Heart right ventricle (tissue), 16 donors: ENCODE measurements at regions not wholly inside any gene's neighbourhood (a gene's known extent, or its start where the extent isn't known, plus 50 kb on each side); places are given as distances from the start of the nearest gene placed in this dataset.

Source experiments
- ATAC-seq, 8 donors: fragments of 200-7000 bp; cut with Tn5 transposase; one replicate each; pipeline ENCODE4 v1.9.1; 2020; ENCODE audit warnings: mild to moderate bottlenecking in 8 of 8, moderate library complexity in 8 of 8, moderate number of reproducible peaks in 1 of 8
- DNase-seq, 2 donors: peaks; one replicate each; pipeline ENCODE4 v3.0.0-alpha.2; 2020
- H3K27ac ChIP-seq, 10 donors: fragments of 200-600 bp; sonication (generic) in 2 of 10; one replicate each; pipeline versions ENCODE4 v1.5.0 to v1.8.0; 2020 to 2022; ENCODE audit warnings: mild to moderate bottlenecking in 3 of 10
- H3K27me3 ChIP-seq, 7 donors: fragments of 200-600 bp; one replicate each; pipeline ENCODE4 v1.8.0; 2021 to 2022; ENCODE audit warnings: mild to moderate bottlenecking in 2 of 7
- H3K36me3 ChIP-seq, 9 donors: fragments of 200-600 bp; sonication (generic) in 1 of 9; one replicate each; pipeline versions ENCODE4 v1.5.0 to v1.8.0; 2020 to 2022; ENCODE audit warnings: mild to moderate bottlenecking in 2 of 9
- H3K4me1 ChIP-seq, 9 donors: fragments of 200-600 bp; sonication (generic) in 1 of 9; one replicate each; pipeline versions ENCODE4 v1.5.0 to v1.8.0; 2020 to 2022; ENCODE audit warnings: mild to moderate bottlenecking in 4 of 9
- H3K4me3 ChIP-seq, 10 donors: fragments of 200-600 bp; sonication (generic) in 2 of 10; one replicate each; pipeline versions ENCODE4 v1.5.0 to v1.8.0; 2020 to 2022; ENCODE audit warnings: mild to moderate bottlenecking in 7 of 10, moderate library complexity in 2 of 10
- H3K9me3 ChIP-seq, 11 donors: fragments of 200-600 bp in 10 of 11; sonication (generic) in 2 of 11; one replicate each; pipeline versions ENCODE4 v1.5.0 to v1.8.0; 2013 to 2022; ENCODE audit warnings: mild to moderate bottlenecking in 2 of 11, control low read depth in 1 of 11, moderate library complexity in 1 of 11
- CTCF ChIP-seq, 9 donors: fragments of 200-600 bp; sonication (generic) in 2 of 9; IDR thresholded peaks; one replicate each; pipeline versions ENCODE4 v1.5.0 to v1.8.0; 2021 to 2022; ENCODE audit warnings: antibody characterized with exemption in 9 of 9, mild to moderate bottlenecking in 5 of 9, moderate library complexity in 1 of 9
- WGBS, 2 donors: extraction: QIAGEN DNeasy Blood & Tissue Kit; methylation state at CpG; one replicate each; pipeline ENCODE4 v1.1.7; 2013; ENCODE audit warnings: inconsistent platforms in 1 of 2; 5-methylcytosine and 5-hydroxymethylcytosine counted together
- intact Hi-C, 10 donors: fragments of 100-400 bp; cut with DNase I; formaldehyde crosslinking; loops; one replicate each; pipeline versions ENCODE4 v1.11.1 to v1.14.2; 2022
- donor health status: Arrhythmogenic right ventricular cardiomyopathy.
- donor health status: ischemic (EF 13 %, LVEDD 7.1; RV severe dilation, severe dysfunction).
- donor health status: healthy with polysubstance abuse.
- donor health status: DM: no; HTN: yes; CAD: no.
- donor health status: DM: no; HTN: no; CAD: no.
- donor health status: ischemic (EF 25% LVEDD 6.9; RV normal size, moderate dysfunction).
- donor health status: ischemic (EF 25% LVEDD 5.7; RV mildly dilated, moderate dysfunction).
- donor health status: healthy.
- donor health status: DM: yes; HTN: yes; CAD: no.
- donor health status: Ischemic cardiomyopathy.
- donor health status: ischemic (EF 35%, LVEDD 5.7; RV mildly dilated, moderate dysfunction).
- donor health status: nonischemic (EF 11% LVEDD 7.7; RV severe dilation, severe dysfunction).
- donor health status: DM: yes; HTN: yes; CAD: no.
- donor health status: PGD.
- donor health status: ischemic (EF 29% LVEDD 5.4; RV normal size, mild dysfunction).
- donor health status: nonischemic (EF 23%, LVEDD 6.1; RV moderate dilation, normal function).

GRCh38 chr5:12999667-13000066 is 944.8 kb downstream of the DNAH5 start:
- Histone ChIP-seq H3K9me3 (peaks cover 0 to 5% (median 0%) of the 10 kb centered on the region in 11 donors), H3K27ac (no peak overlapping the region), H3K4me1 (no peaks in the 10 kb centered on the region), H3K4me3 (no peak overlapping the region), H3K36me3 (no peaks in the 10 kb centered on the region), H3K27me3 (no peaks in the 10 kb centered on the region)
- intact Hi-C loops = no loop called here
- ATAC-seq = no peak
- 89 to 93% methylated on average over 5 of the region's 5 CpGs for WGBS, 2 donors
- no peak for DNase-seq
- TF ChIP-seq CTCF (IDR thresholded peaks at IDR 0.05) = no peak

- ATAC-seq = no peak
- H3K4me1 ChIP-seq = no peaks in the 10 kb centered on the region
- 66 to 69% methylated on average over 4 of the region's 4 CpGs for WGBS, 2 donors
- no peak overlapping the region for H3K27ac ChIP-seq
- no peaks in the 10 kb centered on the region for H3K36me3 ChIP-seq
- peaks cover 0 to 4% (median 0%) of the 10 kb centered on the region in 11 donors for H3K9me3 ChIP-seq
- no peak for TF ChIP-seq CTCF (IDR thresholded peaks at IDR 0.05)
- no peak overlapping the region for H3K4me3 ChIP-seq
- intact Hi-C loops = no loop called here
- DNase-seq = no peak
- H3K27me3 ChIP-seq = no peaks in the 10 kb centered on the region
Observed at GRCh38 chr5:12985142-12985541, 959.3 kb downstream of the DNAH5 start.

GRCh38 chr5:12974856-12975255 is 969.6 kb downstream of the DNAH5 start:
- TF ChIP-seq CTCF (IDR thresholded peaks at IDR 0.05) = no peak
- no peak for DNase-seq
- Histone ChIP-seq H3K4me1 (no peaks in the 10 kb centered on the region), H3K4me3 (no peak overlapping the region), H3K9me3 (no peaks in the 10 kb centered on the region), H3K36me3 (no peaks in the 10 kb centered on the region), H3K27ac (no peak overlapping the region), H3K27me3 (no peaks in the 10 kb centered on the region)
- no peak for ATAC-seq
- 69 to 79% methylated on average over 3 of the region's 3 CpGs for WGBS, 2 donors
- intact Hi-C loops = no loop called here

- Histone ChIP-seq H3K4me1 (no peaks in the 10 kb centered on the region), H3K27me3 (no peaks in the 10 kb centered on the region), H3K36me3 (no peaks in the 10 kb centered on the region), H3K27ac (no peak overlapping the region), H3K9me3 (peaks cover 0 to 16% (median 0%) of the 10 kb centered on the region in 11 donors), H3K4me3 (no peak overlapping the region)
- WGBS, 2 donors = 84% methylated on average over 4 of the region's 4 CpGs
- intact Hi-C loops = no loop called here
- no peak for TF ChIP-seq CTCF (IDR thresholded peaks at IDR 0.05)
- DNase-seq (no peak), ATAC-seq (no peak)
Observed at GRCh38 chr5:12965804-12966203, 978.7 kb downstream of the DNAH5 start.

DNA sequence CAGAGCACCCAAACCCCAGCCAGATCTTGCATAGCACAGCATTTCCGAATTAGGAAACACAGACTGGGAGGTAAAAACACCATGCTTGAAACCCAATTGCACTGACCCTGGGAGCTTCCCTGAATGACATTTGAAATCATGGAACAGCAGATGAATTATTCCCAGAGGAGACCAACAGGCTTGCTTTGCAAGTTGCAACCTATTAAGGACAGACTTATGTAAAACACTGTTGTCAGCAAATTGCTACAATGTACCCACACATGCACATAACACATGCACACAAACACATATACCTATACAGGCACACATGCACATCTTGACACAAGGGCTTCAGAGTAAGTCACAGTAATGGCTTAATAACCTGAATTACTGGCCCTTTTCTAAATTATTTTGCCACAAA is 984.8 kb downstream of the DNAH5 start:
- Histone ChIP-seq H3K4me3 (no peak overlapping the region), H3K9me3 (no peaks in the 10 kb centered on the region), H3K27ac (no peak overlapping the region), H3K27me3 (no peaks in the 10 kb centered on the region), H3K4me1 (no peaks in the 10 kb centered on the region), H3K36me3 (no peaks in the 10 kb centered on the region)
- no peak for ATAC-seq
- 67 to 78% methylated on average over 1 of the region's 1 CpG for WGBS, 2 donors
- intact Hi-C loops = no loop called here
- TF ChIP-seq CTCF (IDR thresholded peaks at IDR 0.05) = no peak
- no peak for DNase-seq
